HCT116 (cell line): ENCODE measurements at regions not wholly inside any gene's neighbourhood (a gene's known extent, or its start where the extent isn't known, plus 50 kb on each side); places are given as distances from the start of the nearest gene placed in this dataset.

ENCODE experiments used
- ATAC-seq: fragments of 200-7000 bp; cut with Tn5 transposase; 2 replicates; pipeline ENCODE4 v1.9.1; 2020; ENCODE audit warnings: mild to moderate bottlenecking, moderate library complexity
- BruUV-seq: library from RNA; stranded (reverse); fragments of 400-500 nt; replicated peaks from 2 replicates; lab custom pipeline; 2021; lab: Mats Ljungman, UMichigan
- CTCF ChIA-PET: fragments of 300-600 bp; sonication (Branson Sonifier 250); formaldehyde crosslinking; loops from one replicate; lab custom pipeline; 2021; ENCODE audit warnings: antibody characterized with exemption; lab: Charles Lee
- POLR2A ChIA-PET: fragments of 300-600, 350-600 bp; sonication (Branson Sonifier 250); formaldehyde crosslinking; loops from one replicate; lab custom pipeline; 2021; ENCODE audit warnings: antibody characterized with exemption; lab: Charles Lee
- RAD21 ChIA-PET, 2 experiments: fragments of 300-600 bp; sonication (Branson Sonifier 250); formaldehyde crosslinking; loops; one replicate each; lab custom pipeline; 2023; ENCODE audit warnings: low total read pairs in 2 of 2; ENCODE audit not compliant: uncharacterized antibody in 2 of 2, unreplicated experiment in 2 of 2, low non-redundant PET in 1 of 2; lab: Charles Lee
- DNase-seq: peaks from one replicate; pipeline ENCODE4 v3.0.0-alpha.2; 2010; ENCODE audit warnings: low read depth, low spot score
- H2AFZ ChIP-seq: fragments of 200-600 bp; shearing (Covaris generic), sonication (generic); 2 replicates; pipeline ENCODE4 v1.6.1; 2017; ENCODE audit warnings: low read depth, mixed run types, mixed read lengths, antibody characterized with exemption, low read length; ENCODE audit not compliant: poor library complexity, severe bottlenecking
- H3K27ac ChIP-seq: 2 replicates; pipeline ENCODE4 v1.5.1; 2012; ENCODE audit warnings: low read depth, low read length
- H3K27me3 ChIP-seq: fragments of 200-600 bp; sonication (generic); 2 replicates; pipeline ENCODE4 v1.6.1; 2016; ENCODE audit warnings: mixed run types, low read length, mixed read lengths; ENCODE audit not compliant: insufficient read depth
- H3K36me3 ChIP-seq, 2 experiments: fragments of 200-500 bp in 1 of 2; fragments of 200-600 bp in 1 of 2; sonication (Bioruptor generic) in 1 of 2; sonication (generic) in 1 of 2; 2 replicates each; pipeline versions ENCODE4 v1.5.1 to v1.6.1; 2014 to 2016; ENCODE audit warnings: low read length in 2 of 2, inconsistent platforms in 1 of 2, mixed read lengths in 1 of 2, mixed run types in 1 of 2; ENCODE audit not compliant: insufficient read depth in 2 of 2, control insufficient read depth in 1 of 2
- H3K4me1 ChIP-seq, 2 experiments: fragments of 200-600 bp in 1 of 2; sonication (generic) in 1 of 2; 2 replicates each; pipeline versions ENCODE4 v1.5.1 to v1.6.1; 2012 to 2017; ENCODE audit warnings: low read length in 2 of 2, inconsistent platforms in 1 of 2, mild to moderate bottlenecking in 1 of 2, mixed read lengths in 1 of 2, mixed run types in 1 of 2, moderate library complexity in 1 of 2; ENCODE audit not compliant: insufficient read depth in 2 of 2, control insufficient read depth in 1 of 2
- H3K4me2 ChIP-seq: fragments of 200-600 bp; sonication (generic); 2 replicates; pipeline ENCODE4 v1.6.1; 2017; ENCODE audit warnings: mixed run types, low read length, mixed read lengths
- H3K4me3 ChIP-seq, 2 experiments: fragments of 200-600 bp in 1 of 2; sonication (generic) in 1 of 2; replicated peaks in 1 of 2; 2 replicates each; pipeline ENCODE4 v1.5.1; 2011 to 2016; ENCODE audit warnings: low read length in 2 of 2, control low read depth in 1 of 2, low read depth in 1 of 2, mild to moderate bottlenecking in 1 of 2, mixed read lengths in 1 of 2, mixed run types in 1 of 2
- H3K79me2 ChIP-seq: fragments of 200-600 bp; sonication (generic); 2 replicates; pipeline ENCODE4 v1.6.1; 2017; ENCODE audit warnings: mild to moderate bottlenecking, mixed run types, low read length, moderate library complexity, mixed read lengths; ENCODE audit not compliant: insufficient read depth
- H3K9ac ChIP-seq: fragments of 200-600 bp; sonication (generic); 2 replicates; pipeline ENCODE4 v1.6.1; 2016; ENCODE audit warnings: low read length, mixed read lengths
- H3K9me2 ChIP-seq: fragments of 200-600 bp; sonication (generic), shearing (Covaris generic); 2 replicates; pipeline ENCODE4 v1.6.1; 2017; ENCODE audit warnings: mixed run types, mild to moderate bottlenecking, moderate library complexity; ENCODE audit not compliant: insufficient read depth
- H3K9me3 ChIP-seq, 2 experiments: fragments of 200-500 bp in 1 of 2; fragments of 200-600 bp in 1 of 2; sonication (Bioruptor generic) in 1 of 2; sonication (generic) in 1 of 2; 2 replicates each; pipeline ENCODE4 v1.6.1; 2014 to 2017; ENCODE audit warnings: low read length in 2 of 2, mixed read lengths in 2 of 2, inconsistent platforms in 1 of 2, low read depth in 1 of 2, mild to moderate bottlenecking in 1 of 2, mixed run types in 1 of 2, moderate library complexity in 1 of 2; ENCODE audit not compliant: control insufficient read depth in 1 of 2, insufficient read depth in 1 of 2
- H4K20me1 ChIP-seq: fragments of 200-600 bp; sonication (generic), shearing (Covaris generic); 2 replicates; pipeline ENCODE4 v1.6.1; 2017; ENCODE audit warnings: mixed run types, mild to moderate bottlenecking, moderate library complexity; ENCODE audit not compliant: insufficient read depth
- ATF3 ChIP-seq: IDR thresholded peaks from 2 replicates; pipeline ENCODE4 v1.6.1; 2012
- CEBPB ChIP-seq: IDR thresholded peaks from 2 replicates; pipeline ENCODE4 v1.6.1; 2012; ENCODE audit warnings: low read depth
- CTCF ChIP-seq, 3 experiments: fragments of 200-600 bp in 1 of 3; sonication (generic) in 1 of 3; IDR thresholded peaks in 2 of 3; conservative IDR thresholded peaks in 1 of 3; 2 replicates each; pipeline ENCODE4 v1.5.1; 2012 to 2017; ENCODE audit warnings: low read depth in 2 of 3, low read length in 2 of 3, antibody characterized with exemption in 1 of 3, borderline replicate concordance in 1 of 3, control low read depth in 1 of 3, mild to moderate bottlenecking in 1 of 3, mixed read lengths in 1 of 3, mixed run types in 1 of 3, moderate library complexity in 1 of 3; ENCODE audit not compliant: insufficient read depth in 1 of 3
- EGR1 ChIP-seq: IDR thresholded peaks from 2 replicates; pipeline ENCODE4 v1.6.1; 2012; ENCODE audit warnings: low read depth
- ELF1 ChIP-seq: IDR thresholded peaks from 2 replicates; pipeline ENCODE4 v1.6.1; 2012; ENCODE audit warnings: low read depth, borderline replicate concordance
- EZH2 ChIP-seq: fragments of 200-600 bp; sonication (generic); IDR thresholded peaks from 2 replicates; pipeline ENCODE4 v1.6.1; 2017; ENCODE audit warnings: antibody characterized with exemption, mixed run types
- EZH2phosphoT487 ChIP-seq: fragments of 200-600 bp; IDR thresholded peaks from 2 replicates; pipeline ENCODE4 v1.6.1; 2018; ENCODE audit warnings: antibody characterized with exemption, borderline replicate concordance
- FOSL1 ChIP-seq: IDR thresholded peaks from 2 replicates; pipeline ENCODE4 v1.6.1; 2012; ENCODE audit warnings: low read depth
- JUND ChIP-seq: IDR thresholded peaks from 2 replicates; pipeline ENCODE4 v1.6.1; 2012
- POLR2A ChIP-seq: IDR thresholded peaks from 2 replicates; pipeline ENCODE4 v1.7.0; 2011; ENCODE audit warnings: borderline replicate concordance; ENCODE audit not compliant: insufficient read depth, insufficient read length; ENCODE audit errors: extremely low read depth
- POLR2AphosphoS5 ChIP-seq: IDR thresholded peaks from 2 replicates; pipeline ENCODE4 v1.6.1; 2011; ENCODE audit warnings: mild to moderate bottlenecking, low read depth, low read length, moderate library complexity
- RAD21 ChIP-seq: IDR thresholded peaks from 2 replicates; pipeline ENCODE4 v1.6.1; 2012; ENCODE audit warnings: low read depth, mild to moderate bottlenecking
- REST ChIP-seq: IDR thresholded peaks from 2 replicates; pipeline ENCODE4 v1.6.1; 2012; ENCODE audit warnings: low read depth
- YY1 ChIP-seq: IDR thresholded peaks from 2 replicates; pipeline ENCODE4 v1.6.1; 2011; ENCODE audit warnings: low read length, low read depth, moderate library complexity, mild to moderate bottlenecking; ENCODE audit not compliant: insufficient replicate concordance; ENCODE audit errors: extremely low read depth
- ZBTB33 ChIP-seq: IDR thresholded peaks from 2 replicates; pipeline ENCODE4 v1.6.1; 2011; ENCODE audit warnings: mild to moderate bottlenecking, low read length, moderate library complexity; ENCODE audit not compliant: insufficient replicate concordance; ENCODE audit errors: extremely low read depth
- ZFX ChIP-seq: fragments of 450-650 bp; IDR thresholded peaks from 2 replicates; pipeline ENCODE4 v1.6.1; 2017
- intact Hi-C: fragments of 100-400 bp; cut with micrococcal nuclease; formaldehyde crosslinking; loops from 2 replicates; pipeline ENCODE4 v1.10.0; 2022

- no TSS peak for BruUV-seq
- no peak overlapping the region for H2AFZ ChIP-seq
- ChIA-PET CTCF (no interaction called here), RAD21 (no interaction called here), POLR2A (no interaction called here)
- H3K4me2 ChIP-seq: no peak overlapping the region
- no peaks in the 10 kb centered on the region for H3K4me1 ChIP-seq
- TF ChIP-seq EGR1: no peak
- no peak for TF ChIP-seq ZBTB33
- TF ChIP-seq ZFX: no peak
- TF ChIP-seq RAD21: no peak
- TF ChIP-seq POLR2A: no peak
- TF ChIP-seq YY1: no peak
- TF ChIP-seq EZH2phosphoT487: no peak
- no peak for TF ChIP-seq POLR2AphosphoS5
- TF ChIP-seq CTCF (IDR thresholded peaks at IDR 0.05 in 2 of 3, conservative IDR thresholded peaks at IDR 0.05 in 1 of 3; ENCODE audit: borderline replicate concordance in 1 of 3, insufficient read depth in 1 of 3, low read depth in 2 of 3, low read length in 2 of 3): no peak
- no peak for TF ChIP-seq ATF3
- TF ChIP-seq EZH2: no peak
- no peak for TF ChIP-seq JUND
- TF ChIP-seq FOSL1: no peak
- no peak for TF ChIP-seq ELF1
- no peak for TF ChIP-seq CEBPB
- TF ChIP-seq REST: no peak
- no peak overlapping the region for H3K27ac ChIP-seq
- ATAC-seq: no peak
- no peaks in the 10 kb centered on the region for H4K20me1 ChIP-seq
- no peaks in the 10 kb centered on the region for H3K9me2 ChIP-seq
- H3K4me3 ChIP-seq: no peak overlapping the region
- no peak for DNase-seq
- no peak overlapping the region for H3K9ac ChIP-seq
- H3K36me3 ChIP-seq: no peaks in the 10 kb centered on the region
- intact Hi-C loops: no loop called here
- no peaks in the 10 kb centered on the region for H3K79me2 ChIP-seq
- H3K27me3 ChIP-seq: no peaks in the 10 kb centered on the region
- no peaks in the 10 kb centered on the region for H3K9me3 ChIP-seq
Observed at GRCh38 chrX:125405339-125405738, 85.7 kb downstream of the TEX13C start.
